Kidney epithelial cell (primary cell): ENCODE measurements at regions not wholly inside any gene's neighbourhood (a gene's known extent, or its start where the extent isn't known, plus 50 kb on each side); places are given as distances from the start of the nearest gene placed in this dataset.

Experiments
- DNase-seq: peaks from one replicate; pipeline ENCODE4 v3.0.0-alpha.2; 2010; ENCODE audit warnings: low read depth
- H3K27me3 ChIP-seq: 2 replicates; pipeline ENCODE4 v1.6.0; 2011; ENCODE audit warnings: low read length; ENCODE audit not compliant: control insufficient read depth, insufficient read depth
- H3K36me3 ChIP-seq: 2 replicates; pipeline ENCODE4 v1.5.1; 2011; ENCODE audit warnings: low read length; ENCODE audit not compliant: control insufficient read depth, insufficient read depth
- H3K4me3 ChIP-seq: 2 replicates; pipeline ENCODE4 v1.5.1; 2011; ENCODE audit warnings: low read depth, mild to moderate bottlenecking, control low read depth, low read length
- CTCF ChIP-seq: IDR thresholded peaks from 2 replicates; pipeline ENCODE4 v1.5.1; 2011; ENCODE audit warnings: mild to moderate bottlenecking, moderate library complexity, low read length, control low read depth, inconsistent platforms; ENCODE audit not compliant: insufficient read depth, poor library complexity, severe bottlenecking

GRCh38 chr3:102307442-102307841 lies 127.4 kb upstream of the ZPLD1 start:
- no peak for DNase-seq
- no peak for TF ChIP-seq CTCF
- Histone ChIP-seq H3K36me3 (no peaks in the 10 kb centered on the region), H3K27me3 (no peaks in the 10 kb centered on the region), H3K4me3 (no peak overlapping the region)

GRCh38 chr3:102329066-102329465 lies 105.7 kb upstream of the ZPLD1 start:
- no peaks in the 10 kb centered on the region for H3K36me3 ChIP-seq
- DNase-seq, result no peak
- no peak for TF ChIP-seq CTCF
- H3K4me3 ChIP-seq, result no peak overlapping the region
- no peaks in the 10 kb centered on the region for H3K27me3 ChIP-seq

- no peak for TF ChIP-seq CTCF
- no peaks in the 10 kb centered on the region for H3K27me3 ChIP-seq
- no peak for DNase-seq
- no peaks in the 10 kb centered on the region for H3K36me3 ChIP-seq
- no peak overlapping the region for H3K4me3 ChIP-seq
Observed at GRCh38 chr3:102329561-102329960, 105.3 kb upstream of the ZPLD1 start.

GRCh38 chr3:102332205-102332604 lies 102.6 kb upstream of the ZPLD1 start:
- Histone ChIP-seq H3K4me3 (no peak overlapping the region), H3K36me3 (no peaks in the 10 kb centered on the region), H3K27me3 (no peaks in the 10 kb centered on the region)
- no peak for DNase-seq
- TF ChIP-seq CTCF, result no peak

GRCh38 chr3:102332934-102333333 lies 101.9 kb upstream of the ZPLD1 start:
- H3K4me3 ChIP-seq, result no peak overlapping the region
- no peak for TF ChIP-seq CTCF
- no peaks in the 10 kb centered on the region for H3K27me3 ChIP-seq
- H3K36me3 ChIP-seq, result no peaks in the 10 kb centered on the region
- no peak for DNase-seq

GRCh38 chr3:102336130-102336529 lies 98.7 kb upstream of the ZPLD1 start:
- DNase-seq, result no peak
- TF ChIP-seq CTCF, result no peak
- H3K27me3 ChIP-seq, result no peaks in the 10 kb centered on the region
- no peaks in the 10 kb centered on the region for H3K36me3 ChIP-seq
- H3K4me3 ChIP-seq, result no peak overlapping the region
